Mesendoderm (in vitro differentiated cells): ENCODE measurements at regions not wholly inside any gene's neighbourhood (a gene's known extent, or its start where the extent isn't known, plus 50 kb on each side); places are given as distances from the start of the nearest gene placed in this dataset.
"Not testable (repeated sequence)": the region's sequence is repeated elsewhere in the genome, so short reads cannot be mapped to it uniquely, and the experiment has no call there.

ENCODE experiments used
- DNase-seq: peaks from one replicate; pipeline ENCODE4 v3.0.0; 2013
- H2AK5ac ChIP-seq: 2 replicates; pipeline ENCODE4 v1.6.1; 2013; ENCODE audit warnings: low read length, inconsistent platforms
- H2BK120ac ChIP-seq: 2 replicates; pipeline ENCODE4 v1.6.1; 2013; ENCODE audit warnings: low read depth, mild to moderate bottlenecking, low read length, moderate library complexity, mixed read lengths
- H2BK15ac ChIP-seq: replicated peaks from 2 replicates; pipeline ENCODE4 v1.6.1; 2013; ENCODE audit warnings: low read depth, mild to moderate bottlenecking, moderate library complexity
- H2BK5ac ChIP-seq: 2 replicates; pipeline ENCODE4 v1.6.1; 2013; ENCODE audit warnings: low read length, inconsistent platforms
- H3K18ac ChIP-seq: 2 replicates; pipeline ENCODE4 v1.6.1; 2013; ENCODE audit warnings: mild to moderate bottlenecking, low read length, mixed read lengths
- H3K23ac ChIP-seq: one replicate; pipeline ENCODE4 v1.6.1; 2013; ENCODE audit warnings: low read length
- H3K27ac ChIP-seq: 2 replicates; pipeline ENCODE4 v1.5.1; 2013; ENCODE audit warnings: low read depth, mild to moderate bottlenecking, inconsistent platforms, low read length, moderate library complexity
- H3K27me3 ChIP-seq: 2 replicates; pipeline ENCODE4 v1.6.1; 2013; ENCODE audit warnings: low read length, control low read depth, mild to moderate bottlenecking, inconsistent platforms; ENCODE audit not compliant: insufficient read depth, poor library complexity
- H3K36me3 ChIP-seq: 2 replicates; pipeline ENCODE4 v1.6.1; 2013; ENCODE audit warnings: low read length, inconsistent platforms; ENCODE audit not compliant: control insufficient read depth, insufficient read depth
- H3K4ac ChIP-seq: one replicate; pipeline ENCODE4 v1.6.1; 2013; ENCODE audit warnings: low read depth, mild to moderate bottlenecking, low read length, moderate library complexity
- H3K4me1 ChIP-seq: 2 replicates; pipeline ENCODE4 v1.6.1; 2013; ENCODE audit warnings: low read depth, low read length, inconsistent platforms; ENCODE audit not compliant: control insufficient read depth
- H3K4me2 ChIP-seq: 2 replicates; pipeline ENCODE4 v1.6.1; 2013; ENCODE audit warnings: low read length
- H3K4me3 ChIP-seq: 2 replicates; pipeline ENCODE4 v1.5.1; 2013; ENCODE audit warnings: mild to moderate bottlenecking, low read length
- H3K56ac ChIP-seq: one replicate; pipeline ENCODE4 v1.6.1; 2013; ENCODE audit warnings: low read length
- H3K79me1 ChIP-seq: 2 replicates; pipeline ENCODE4 v1.6.1; 2013; ENCODE audit warnings: low read length, inconsistent platforms
- H3K79me2 ChIP-seq: 2 replicates; pipeline ENCODE4 v1.6.1; 2013; ENCODE audit warnings: mild to moderate bottlenecking, low read length; ENCODE audit not compliant: control insufficient read depth, insufficient read depth
- H3K9ac ChIP-seq: 2 replicates; pipeline ENCODE4 v1.6.1; 2013; ENCODE audit warnings: low read length, inconsistent platforms
- H4K5ac ChIP-seq: one replicate; pipeline ENCODE4 v1.6.1; 2013; ENCODE audit warnings: low read length
- H4K8ac ChIP-seq: one replicate; pipeline ENCODE4 v1.6.1; 2013; ENCODE audit warnings: low read depth, mild to moderate bottlenecking, control low read depth, low read length, moderate library complexity
- WGBS: extraction: QIAGEN DNeasy Blood & Tissue Kit; methylation state at CpG from one replicate; pipeline ENCODE4 v1.1.7; 2013; ENCODE audit warnings: low lambda C conversion rate, missing lambda C conversion rate; ENCODE audit not compliant: insufficient coverage; ENCODE audit errors: extremely low coverage; 5-methylcytosine and 5-hydroxymethylcytosine counted together

DNA sequence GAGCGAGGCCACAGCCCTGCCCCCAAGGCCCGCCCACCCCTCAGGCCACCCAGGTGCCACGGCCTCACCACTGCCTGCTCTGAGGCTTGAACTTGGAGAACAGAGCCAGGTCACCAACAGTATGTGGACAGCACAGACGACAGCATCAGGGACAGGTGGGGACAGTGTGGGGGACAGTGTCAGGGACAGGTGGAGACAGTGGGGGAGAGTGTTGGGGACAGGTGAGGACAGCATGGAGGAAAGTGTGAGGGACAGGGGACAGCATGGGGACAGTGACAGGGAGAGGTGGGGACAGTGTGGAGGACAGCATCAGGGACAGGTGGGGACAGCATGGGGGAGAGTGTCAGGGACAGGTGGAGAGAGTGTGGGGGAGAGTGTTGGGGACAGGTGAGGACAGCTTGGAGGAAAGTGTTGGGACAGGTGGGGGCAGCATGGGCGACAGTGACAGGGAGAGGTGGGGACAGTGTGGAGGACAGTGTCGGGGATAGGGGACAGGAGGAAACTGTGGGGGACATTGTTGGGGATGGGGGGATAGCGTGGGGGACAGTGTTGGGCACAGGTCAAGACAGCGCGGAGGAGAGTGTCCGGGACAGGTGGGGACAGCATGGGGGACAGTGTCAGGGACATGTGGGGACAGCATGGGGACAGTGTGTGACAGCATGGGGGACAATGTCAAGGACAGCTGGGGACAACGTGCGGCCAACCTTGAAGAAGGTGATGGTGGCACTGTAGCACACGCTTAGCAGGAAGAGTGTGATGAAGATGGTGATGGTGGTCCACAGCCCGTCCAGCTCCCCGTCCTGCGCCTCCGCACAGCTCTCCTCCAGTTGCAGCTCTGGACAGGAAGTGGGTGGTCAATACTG lies 114.9 kb downstream of the TMEM121 start:
- H3K4me1 ChIP-seq: no peaks in the 10 kb centered on the region
- no peak overlapping the region for H2BK15ac ChIP-seq
- no peak overlapping the region for H3K4ac ChIP-seq
- H3K4me3 ChIP-seq: no peak overlapping the region
- no peaks in the 10 kb centered on the region for H3K27me3 ChIP-seq
- H2BK5ac ChIP-seq: no peak overlapping the region
- H4K5ac ChIP-seq: no peak overlapping the region
- no peak overlapping the region for H4K8ac ChIP-seq
- no peak overlapping the region for H2AK5ac ChIP-seq
- H3K18ac ChIP-seq: no peak overlapping the region
- no peak overlapping the region for H2BK120ac ChIP-seq
- no peak overlapping the region for H3K9ac ChIP-seq
- H3K79me1 ChIP-seq: no peaks in the 10 kb centered on the region
- H3K36me3 ChIP-seq: no peaks in the 10 kb centered on the region
- WGBS: no CpG with 5 or more reads among the region's 17 CpGs
- H3K27ac ChIP-seq: no peak overlapping the region
- H3K23ac ChIP-seq: no peak overlapping the region
- no peak for DNase-seq
- no peak overlapping the region for H3K56ac ChIP-seq
- H3K79me2 ChIP-seq: no peaks in the 10 kb centered on the region
- no peak overlapping the region for H3K4me2 ChIP-seq

- not testable (repeated sequence) for H2BK120ac ChIP-seq, H2BK5ac ChIP-seq, H3K79me2 ChIP-seq, H3K27ac ChIP-seq, H3K23ac ChIP-seq, H3K18ac ChIP-seq, H3K56ac ChIP-seq, H3K27me3 ChIP-seq, H3K4me2 ChIP-seq, H3K4me1 ChIP-seq, H4K5ac ChIP-seq, H2BK15ac ChIP-seq, H3K9ac ChIP-seq, H3K36me3 ChIP-seq, DNase-seq, H3K4ac ChIP-seq, H4K8ac ChIP-seq, H3K79me1 ChIP-seq, H3K4me3 ChIP-seq, H2AK5ac ChIP-seq
- WGBS: no CpG with 5 or more reads among the region's 12 CpGs
Measured at GRCh38 chr14:105641951-105642350, 115.6 kb downstream of the TMEM121 start.

DNA sequence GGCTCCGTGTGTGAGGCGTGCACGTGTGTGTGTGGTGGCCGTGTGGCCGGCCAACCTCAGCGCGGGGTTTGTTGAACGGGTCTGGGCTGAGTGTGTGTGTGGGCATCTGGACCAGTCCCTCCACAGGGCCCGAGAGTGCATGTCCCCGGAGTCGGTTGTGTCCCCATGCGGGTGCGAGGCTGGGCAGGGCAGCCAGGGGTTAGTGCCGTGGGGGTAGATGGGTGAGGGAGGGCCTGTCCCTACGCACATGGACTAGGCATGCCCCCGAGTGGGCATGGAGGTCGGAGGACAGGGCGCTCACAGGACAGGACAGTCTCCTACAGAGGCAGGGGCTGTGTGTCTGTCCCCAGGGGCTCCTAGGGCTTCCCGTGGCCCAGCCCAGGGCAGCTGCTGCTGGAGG lies 116.1 kb downstream of the TMEM121 start:
- not testable (repeated sequence) for H3K4me2 ChIP-seq, DNase-seq, H3K9ac ChIP-seq, H3K18ac ChIP-seq, H4K8ac ChIP-seq, H4K5ac ChIP-seq, H2BK5ac ChIP-seq, H3K27me3 ChIP-seq, H3K27ac ChIP-seq, H2BK120ac ChIP-seq, H3K79me2 ChIP-seq, H3K79me1 ChIP-seq, H2BK15ac ChIP-seq, H3K4me3 ChIP-seq, H3K23ac ChIP-seq, H3K36me3 ChIP-seq, H2AK5ac ChIP-seq, H3K4me1 ChIP-seq, H3K4ac ChIP-seq, H3K56ac ChIP-seq
- no CpG with 5 or more reads among the region's 19 CpGs for WGBS

GRCh38 chr14:105643406-105644052 lies 117.1 kb downstream of the TMEM121 start:
- not testable (repeated sequence) for H3K9ac ChIP-seq, H3K79me1 ChIP-seq, H3K36me3 ChIP-seq, H3K56ac ChIP-seq, H2BK15ac ChIP-seq, H3K18ac ChIP-seq, DNase-seq, H2BK5ac ChIP-seq, H3K4ac ChIP-seq, H4K8ac ChIP-seq, H2AK5ac ChIP-seq, H3K27ac ChIP-seq, H2BK120ac ChIP-seq, H3K4me2 ChIP-seq, H3K4me1 ChIP-seq, H3K27me3 ChIP-seq, H3K4me3 ChIP-seq, H3K23ac ChIP-seq, H4K5ac ChIP-seq, H3K79me2 ChIP-seq
- no CpG with 5 or more reads among the region's 30 CpGs for WGBS

DNA sequence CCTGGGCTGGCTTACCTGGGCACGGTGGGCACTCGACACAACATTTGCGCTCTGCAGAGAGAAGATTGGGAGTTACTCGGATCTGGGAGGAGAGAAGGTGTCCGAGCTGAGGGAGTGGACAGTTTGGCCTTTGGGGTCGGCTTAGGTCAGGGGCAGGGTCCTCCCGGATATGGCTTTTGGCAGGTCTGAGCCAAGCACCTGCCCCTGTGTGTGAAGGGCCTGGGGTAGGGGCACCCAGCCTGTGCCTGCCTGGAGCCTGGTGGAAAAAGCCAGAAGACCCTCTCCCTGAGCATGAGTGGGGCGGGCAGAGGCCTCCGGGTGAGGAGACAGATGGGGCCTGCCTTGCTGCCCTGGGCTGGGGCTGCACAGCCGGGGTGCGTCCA lies 117.7 kb downstream of the TMEM121 start:
- H3K23ac ChIP-seq, H3K4me2 ChIP-seq, H4K8ac ChIP-seq, H2AK5ac ChIP-seq, H4K5ac ChIP-seq, H3K27me3 ChIP-seq, H3K9ac ChIP-seq, H3K36me3 ChIP-seq, H2BK5ac ChIP-seq, H2BK15ac ChIP-seq, H2BK120ac ChIP-seq, H3K18ac ChIP-seq, H3K4ac ChIP-seq, H3K79me1 ChIP-seq, H3K27ac ChIP-seq, H3K56ac ChIP-seq, H3K4me1 ChIP-seq, H3K4me3 ChIP-seq, H3K79me2 ChIP-seq, DNase-seq: not testable (repeated sequence)
- WGBS: no CpG with 5 or more reads among the region's 11 CpGs
